Peyer's patch (tissue), 4 donors: ENCODE measurements at regions not wholly inside any gene's neighbourhood (a gene's known extent, or its start where the extent isn't known, plus 50 kb on each side); places are given as distances from the start of the nearest gene placed in this dataset.

ENCODE experiments used
- CTCF ChIP-seq, 6 experiments: fragments of 450-650 bp in 4 of 6; fragments of 200-600 bp in 2 of 6; sonication (generic) in 1 of 6; IDR thresholded peaks; one replicate each; pipeline ENCODE4 v1.5.1; 2017 to 2019; ENCODE audit warnings: antibody characterized with exemption in 6 of 6, mild to moderate bottlenecking in 3 of 6, moderate library complexity in 1 of 6
- POLR2A ChIP-seq, 2 donors: fragments of 450-650 bp; IDR thresholded peaks; one replicate each; pipeline ENCODE4 v1.5.1; 2017; ENCODE audit warnings: antibody characterized with exemption in 2 of 2, mild to moderate bottlenecking in 2 of 2, moderate library complexity in 2 of 2

- no peak for TF ChIP-seq POLR2A (IDR thresholded peaks at IDR 0.05)
- TF ChIP-seq CTCF (IDR thresholded peaks at IDR 0.05), result no peak
Measured at GRCh38 chr7:86226191-86226590, 417.5 kb upstream of the GRM3 start.
